Pancreas (tissue), 10 donors: ENCODE measurements at regions not wholly inside any gene's neighbourhood (a gene's known extent, or its start where the extent isn't known, plus 50 kb on each side); places are given as distances from the start of the nearest gene placed in this dataset.

Experiments
- ATAC-seq, 4 donors: fragments of 200-7000 bp; cut with Tn5 transposase; one replicate each; pipeline versions ENCODE4 v1.8.0 to v1.9.1; 2020; ENCODE audit warnings: mild to moderate bottlenecking in 4 of 4, moderate library complexity in 4 of 4
- DNase-seq, 6 donors: peaks; one replicate each; pipeline ENCODE4 v3.0.0-alpha.2; 2020
- FAIRE-seq: peaks from 2 replicates; lab custom pipeline; 2012; peaks lifted over from hg19 to GRCh38; lab: Jason Lieb, UNC
- H3K27ac ChIP-seq, 4 donors: fragments of 200-600 bp; sonication (generic); 1 replicate in 3 of 4; 2 replicates in 1 of 4; pipeline versions ENCODE4 v1.5.0 to v1.8.0; 2020
- H3K27me3 ChIP-seq, 4 donors: fragments of 200-600 bp; one replicate each; pipeline ENCODE4 v1.8.0; 2021
- H3K36me3 ChIP-seq, 3 donors: fragments of 200-600 bp; sonication (generic) in 1 of 3; one replicate each; pipeline versions ENCODE4 v1.5.0 to v1.8.0; 2020 to 2021
- H3K4me1 ChIP-seq, 3 donors: fragments of 200-600 bp; one replicate each; pipeline ENCODE4 v1.8.0; 2021
- H3K4me3 ChIP-seq, 4 donors: fragments of 200-600 bp; sonication (generic) in 2 of 4; one replicate each; pipeline versions ENCODE4 v1.5.0 to v1.8.0; 2020 to 2021
- H3K9me3 ChIP-seq, 4 donors: fragments of 200-600 bp; one replicate each; pipeline ENCODE4 v1.8.0; 2021
- WGBS, 2 donors: extraction: QIAGEN DNeasy Blood & Tissue Kit; methylation state at CpG; one replicate each; pipeline ENCODE4 v1.1.7; 2013; 5-methylcytosine and 5-hydroxymethylcytosine counted together
- intact Hi-C, 3 donors: fragments of 100-400 bp; cut with DNase I; formaldehyde crosslinking; loops; one replicate each; pipeline versions ENCODE4 v1.11.1 to v1.14.2; 2022
- TF ChIP-seq, protein P1 (sequence below), 4 donors: fragments of 200-600 bp; sonication (generic) in 3 of 4; IDR thresholded peaks; one replicate each; pipeline versions ENCODE4 v1.5.0 to v1.8.0; 2021; ENCODE audit warnings: antibody characterized with exemption in 4 of 4
- donor health status: healthy with polysubstance abuse.
- donor health status: DM: no; HTN: no; CAD: no; lungs with moderate emphysema.
- donor health status: DM: no; HTN: no; CAD: no.
- donor health status: control.
- donor health status: control.
- donor health status: Bipolar disorder and iron deficiency.
- donor health status: DM: yes; HTN: yes; CAD: no.
- donor health status: DM: no; HTN: no; CAD: no.
- donor health status: DM: no; HTN: no; CAD: no.
- donor health status: DM: yes; HTN: yes; CAD: no.

DNA sequence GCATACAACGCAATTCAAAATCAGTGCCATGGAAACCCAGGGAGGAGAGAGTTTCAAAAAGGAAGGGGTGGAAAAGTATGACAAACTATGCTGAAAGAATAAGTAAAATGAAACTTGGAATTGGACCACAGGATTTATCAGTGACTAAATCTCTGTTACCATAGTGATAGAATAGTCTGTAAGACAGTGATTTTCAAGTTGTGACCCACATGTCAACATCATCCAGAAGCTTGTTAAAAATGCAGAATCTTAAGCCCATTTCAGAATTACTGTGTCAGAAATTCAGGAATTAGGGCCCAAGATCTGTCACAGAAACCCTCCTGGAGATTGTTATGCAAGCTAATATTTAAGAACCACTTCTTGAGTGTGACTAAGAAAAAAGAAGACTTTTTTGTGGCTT is 417.7 kb upstream of the JAG1 start:
- 90 to 94% methylated on average over 1 of the region's 1 CpG for WGBS, 2 donors
- ATAC-seq = no peak
- TF ChIP-seq, protein P1, sequence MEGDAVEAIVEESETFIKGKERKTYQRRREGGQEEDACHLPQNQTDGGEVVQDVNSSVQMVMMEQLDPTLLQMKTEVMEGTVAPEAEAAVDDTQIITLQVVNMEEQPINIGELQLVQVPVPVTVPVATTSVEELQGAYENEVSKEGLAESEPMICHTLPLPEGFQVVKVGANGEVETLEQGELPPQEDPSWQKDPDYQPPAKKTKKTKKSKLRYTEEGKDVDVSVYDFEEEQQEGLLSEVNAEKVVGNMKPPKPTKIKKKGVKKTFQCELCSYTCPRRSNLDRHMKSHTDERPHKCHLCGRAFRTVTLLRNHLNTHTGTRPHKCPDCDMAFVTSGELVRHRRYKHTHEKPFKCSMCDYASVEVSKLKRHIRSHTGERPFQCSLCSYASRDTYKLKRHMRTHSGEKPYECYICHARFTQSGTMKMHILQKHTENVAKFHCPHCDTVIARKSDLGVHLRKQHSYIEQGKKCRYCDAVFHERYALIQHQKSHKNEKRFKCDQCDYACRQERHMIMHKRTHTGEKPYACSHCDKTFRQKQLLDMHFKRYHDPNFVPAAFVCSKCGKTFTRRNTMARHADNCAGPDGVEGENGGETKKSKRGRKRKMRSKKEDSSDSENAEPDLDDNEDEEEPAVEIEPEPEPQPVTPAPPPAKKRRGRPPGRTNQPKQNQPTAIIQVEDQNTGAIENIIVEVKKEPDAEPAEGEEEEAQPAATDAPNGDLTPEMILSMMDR (IDR thresholded peaks at IDR 0.05) = no peak
- Histone ChIP-seq H3K27ac (no peak overlapping the region), H3K4me3 (no peak overlapping the region), H3K4me1 (no peaks in the 10 kb centered on the region), H3K9me3 (no peaks in the 10 kb centered on the region), H3K36me3 (no peaks in the 10 kb centered on the region), H3K27me3 (no peaks in the 10 kb centered on the region)
- no peak for FAIRE-seq
- no peak for DNase-seq
- intact Hi-C loops = no loop called here

DNA sequence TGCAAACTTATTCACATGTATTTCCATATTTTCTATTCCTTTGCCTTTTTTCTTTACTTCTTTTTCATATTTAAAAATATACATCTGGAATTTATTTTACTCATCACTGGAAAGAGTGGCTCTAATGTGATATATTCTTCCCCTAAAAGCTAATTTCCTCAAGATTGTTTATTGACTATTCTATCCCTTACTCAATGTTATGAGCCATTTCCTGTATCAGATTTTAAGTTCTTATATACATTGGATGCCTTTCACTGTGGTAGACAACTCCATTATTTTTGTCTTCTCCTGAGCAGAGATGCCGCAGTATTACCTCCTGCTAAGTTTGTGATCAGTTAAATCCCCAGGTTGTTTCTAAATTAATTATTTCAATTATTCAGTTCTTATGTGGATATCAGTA is 418.4 kb upstream of the JAG1 start:
- Histone ChIP-seq H3K36me3 (no peaks in the 10 kb centered on the region), H3K27ac (no peak overlapping the region), H3K27me3 (no peaks in the 10 kb centered on the region), H3K4me3 (no peak overlapping the region), H3K4me1 (no peaks in the 10 kb centered on the region), H3K9me3 (no peaks in the 10 kb centered on the region)
- DNase-seq (no peak), FAIRE-seq (no peak), ATAC-seq (no peak)
- TF ChIP-seq, protein P1 (IDR thresholded peaks at IDR 0.05) = no peak
- intact Hi-C loops = no loop called here
- 96 to 100% methylated on average over 1 of the region's 1 CpG for WGBS, 2 donors

DNA sequence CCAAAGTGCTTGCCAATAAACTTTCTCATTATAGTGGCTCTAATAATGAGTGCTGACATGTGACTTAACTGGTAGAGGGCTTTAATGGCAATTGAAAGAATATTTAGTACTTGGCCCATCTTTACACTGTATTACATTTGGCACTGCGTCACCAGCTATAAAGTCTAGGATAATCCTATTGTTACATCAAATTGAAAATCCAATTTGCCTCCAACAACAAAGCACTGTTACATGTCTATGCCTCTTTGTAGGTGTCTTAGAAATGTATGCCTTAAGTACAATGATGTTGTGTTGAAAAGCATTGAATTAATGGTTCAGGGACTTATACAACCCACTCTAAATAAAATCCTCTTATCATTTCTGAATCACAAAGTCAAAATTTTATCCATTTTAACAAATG is 420.4 kb upstream of the JAG1 start:
- H3K36me3 ChIP-seq = no peaks in the 10 kb centered on the region
- TF ChIP-seq, protein P1 (IDR thresholded peaks at IDR 0.05) = no peak
- H3K27me3 ChIP-seq = no peaks in the 10 kb centered on the region
- WGBS, 2 donors = 95 to 97% methylated on average over 1 of the region's 1 CpG
- no peaks in the 10 kb centered on the region for H3K9me3 ChIP-seq
- no peak overlapping the region for H3K27ac ChIP-seq
- no peak for DNase-seq
- H3K4me3 ChIP-seq = no peak overlapping the region
- ATAC-seq = no peak
- no peaks in the 10 kb centered on the region for H3K4me1 ChIP-seq
- no peak for FAIRE-seq
- intact Hi-C loops = no loop called here

DNA sequence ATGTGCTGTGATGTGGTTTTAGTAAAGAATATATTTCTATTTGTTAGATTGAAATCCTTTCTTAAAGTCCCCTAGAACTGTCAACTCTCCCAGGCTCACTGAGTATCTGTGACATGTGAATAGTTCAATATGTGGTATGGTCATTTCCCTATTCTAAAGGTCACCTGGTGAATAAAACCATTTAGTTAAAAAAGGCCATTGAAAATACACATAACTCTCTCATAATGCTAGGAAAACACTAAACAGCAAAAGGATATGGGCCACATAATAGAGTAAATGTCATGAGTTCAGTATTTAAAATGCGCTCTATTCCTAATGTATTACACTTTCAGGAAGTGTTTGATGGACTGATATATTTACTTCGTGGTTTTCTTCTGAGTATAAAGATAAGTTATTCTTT is 420.9 kb upstream of the JAG1 start:
- H3K36me3 ChIP-seq = no peaks in the 10 kb centered on the region
- H3K4me3 ChIP-seq = no peak overlapping the region
- TF ChIP-seq, protein P1 (IDR thresholded peaks at IDR 0.05) = no peak
- H3K27ac ChIP-seq = no peak overlapping the region
- DNase-seq (no peak), ATAC-seq (no peak), FAIRE-seq (no peak)
- no peaks in the 10 kb centered on the region for H3K27me3 ChIP-seq
- no peaks in the 10 kb centered on the region for H3K4me1 ChIP-seq
- H3K9me3 ChIP-seq = no peaks in the 10 kb centered on the region
- WGBS, 2 donors = 73% methylated on average over 2 of the region's 2 CpGs
- intact Hi-C loops = no loop called here

DNA sequence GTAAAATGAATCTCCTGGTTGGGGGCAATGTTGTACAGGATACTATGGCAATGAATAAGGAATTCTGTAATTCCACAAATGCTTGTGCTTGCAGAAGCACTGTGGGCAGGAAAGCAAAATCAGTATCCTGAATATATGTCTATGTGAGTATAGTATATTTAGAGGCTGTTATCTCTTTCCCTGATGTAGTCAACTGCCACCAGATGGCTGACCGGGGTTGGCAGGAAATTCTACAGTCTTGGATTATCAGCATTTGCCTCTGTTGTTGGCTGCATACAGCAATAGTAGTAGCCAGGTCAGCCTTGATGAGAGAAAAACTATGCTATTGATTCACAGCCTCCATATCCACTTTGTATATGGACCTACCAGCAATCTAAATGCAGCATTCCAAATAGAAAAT is 425.1 kb upstream of the JAG1 start:
- no peak for FAIRE-seq
- 21 to 33% methylated on average over 1 of the region's 1 CpG for WGBS, 2 donors

More for the DNA sequence above, 425.1 kb upstream of the JAG1 start:
- Histone ChIP-seq H3K4me1 (no peaks in the 10 kb centered on the region), H3K36me3 (no peaks in the 10 kb centered on the region), H3K27ac (no peak overlapping the region), H3K4me3 (no peak overlapping the region), H3K9me3 (no peaks in the 10 kb centered on the region), H3K27me3 (no peaks in the 10 kb centered on the region)
- DNase-seq (no peak), ATAC-seq (peak in 3 of 4 donors; percentile 37 to 60 (median 48))
- TF ChIP-seq, protein P1 (IDR thresholded peaks at IDR 0.05) = no peak
- intact Hi-C loops = no loop called here
